HG03521 (cell line): ENCODE measurements at regions not wholly inside any gene's neighbourhood (a gene's known extent, or its start where the extent isn't known, plus 50 kb on each side); places are given as distances from the start of the nearest gene placed in this dataset.
"Not testable (repeated sequence)": the region's sequence is repeated elsewhere in the genome, so short reads cannot be mapped to it uniquely, and the experiment has no call there.

Source experiments
- ATAC-seq: cut with Tn5 transposase; IDR thresholded peaks from one replicate; pipeline ENCODE4 v1.9.1; 2021; ENCODE audit warnings: mild to moderate bottlenecking, moderate library complexity; ENCODE audit not compliant: unreplicated experiment

DNA sequence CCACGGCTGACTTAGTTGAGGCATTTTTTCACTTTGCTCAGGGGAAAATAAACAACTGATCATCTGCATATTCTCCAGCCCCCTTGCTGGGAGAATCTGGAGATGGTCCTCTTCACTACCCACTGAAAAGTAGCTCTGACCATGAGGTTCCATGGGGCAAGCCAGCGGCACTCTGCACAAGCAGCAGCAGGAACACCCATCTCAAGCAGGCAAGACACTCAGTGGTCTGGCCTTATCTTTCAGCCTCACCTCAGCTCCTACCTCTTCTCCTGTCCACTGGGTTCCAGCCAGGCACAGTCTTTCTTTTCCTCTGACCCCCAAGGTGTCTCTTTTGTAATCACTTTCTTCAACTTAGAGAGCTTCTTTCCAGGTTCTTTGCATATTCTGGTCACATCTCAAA lies 280.8 kb upstream of the GRIA1 start:
- no peak for ATAC-seq

DNA sequence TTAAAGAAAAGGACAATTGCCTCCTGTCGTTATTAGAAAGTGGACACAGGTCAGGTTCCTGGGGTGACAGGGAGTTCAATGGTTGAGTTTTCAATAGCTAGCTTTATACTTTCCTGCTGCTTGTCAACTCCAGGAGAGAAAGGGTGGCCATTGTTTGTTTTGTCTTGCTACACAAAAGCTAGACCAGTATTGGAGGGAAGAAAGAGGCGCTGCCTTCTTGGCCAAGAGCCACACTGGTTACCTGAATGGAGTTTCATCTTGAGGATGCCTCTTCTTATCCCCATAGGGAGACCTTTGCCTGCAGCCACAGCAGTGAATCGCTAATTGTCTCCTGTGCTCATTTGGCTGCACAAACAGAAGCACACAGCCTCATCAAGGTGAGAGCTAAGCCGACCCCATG lies 279.4 kb upstream of the GRIA1 start:
- no peak for ATAC-seq

DNA sequence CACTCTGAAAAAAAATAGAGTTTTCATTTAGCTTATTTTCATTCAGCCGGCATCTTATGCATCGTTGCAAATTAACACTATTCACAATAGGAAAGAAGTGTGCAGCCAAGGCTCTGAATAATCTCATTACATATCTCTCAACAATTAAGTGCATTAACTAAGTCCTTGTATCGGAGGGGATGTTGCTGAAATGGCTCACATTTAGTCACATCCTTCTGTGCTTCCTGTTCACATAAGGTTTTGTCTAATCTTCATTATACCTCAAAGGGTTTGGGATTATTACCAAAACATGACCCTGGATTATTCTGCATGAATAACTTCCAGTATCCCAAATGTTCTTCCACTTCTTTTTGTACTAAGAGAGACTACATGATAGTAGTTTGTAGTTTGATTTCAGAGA lies 278.0 kb upstream of the GRIA1 start:
- ATAC-seq, result no peak

DNA sequence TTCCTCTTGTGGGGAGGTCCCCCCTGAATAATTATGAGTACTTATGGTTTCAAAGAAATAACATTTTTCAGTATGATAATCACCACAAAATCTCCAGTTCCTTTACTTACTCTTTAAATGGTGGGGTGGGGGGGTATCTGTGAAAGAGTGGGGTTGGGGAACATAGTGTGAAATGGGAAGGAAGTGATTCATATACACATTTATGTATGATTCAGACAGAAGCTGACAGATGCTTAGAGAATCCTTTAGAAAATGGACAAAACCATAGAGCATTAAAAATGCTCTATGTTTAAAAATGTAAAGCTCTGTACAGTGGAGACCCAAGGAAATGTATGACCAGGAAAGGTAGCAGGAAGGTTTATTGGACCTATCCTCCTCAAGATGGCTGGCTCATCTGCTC lies 267.5 kb upstream of the GRIA1 start:
- no peak for ATAC-seq

DNA sequence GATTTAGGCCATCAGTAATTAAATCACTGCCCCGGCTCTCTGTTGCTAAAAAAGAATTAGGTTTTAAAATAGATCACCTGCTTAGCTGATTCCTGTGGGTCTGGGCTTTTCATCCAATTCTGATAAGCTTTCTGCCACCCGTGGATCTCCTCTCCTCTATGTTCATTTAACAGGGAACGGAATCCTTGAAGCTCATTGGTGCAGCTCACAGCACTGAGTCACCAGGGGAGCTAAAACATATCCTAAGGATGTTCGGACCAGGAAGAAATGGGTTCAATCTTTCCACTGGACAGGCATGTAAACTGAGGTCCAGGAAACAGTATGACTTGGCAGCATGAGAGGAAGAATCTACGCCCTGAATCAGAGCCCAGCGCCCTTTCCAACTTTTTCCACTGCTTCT lies 267.1 kb upstream of the GRIA1 start:
- ATAC-seq, result no peak

DNA sequence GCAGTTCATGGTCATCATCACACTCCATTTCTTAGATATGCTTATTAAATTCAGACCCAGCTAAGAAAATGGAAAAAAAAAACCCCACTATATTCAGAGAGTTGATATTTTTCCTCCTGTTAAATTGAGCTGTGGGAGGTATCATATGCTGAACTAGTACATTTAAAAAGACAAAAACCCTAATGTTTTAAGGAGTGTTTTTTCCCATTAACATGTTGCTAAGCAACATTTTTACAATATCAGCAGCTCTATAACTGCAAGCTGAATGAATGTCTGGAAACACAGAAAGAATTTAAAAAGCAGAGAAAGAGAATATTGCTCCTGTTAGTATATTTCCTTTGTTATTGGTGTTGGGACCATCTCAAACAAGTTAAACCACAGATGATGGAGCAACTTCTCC lies 265.8 kb upstream of the GRIA1 start:
- no peak for ATAC-seq

DNA sequence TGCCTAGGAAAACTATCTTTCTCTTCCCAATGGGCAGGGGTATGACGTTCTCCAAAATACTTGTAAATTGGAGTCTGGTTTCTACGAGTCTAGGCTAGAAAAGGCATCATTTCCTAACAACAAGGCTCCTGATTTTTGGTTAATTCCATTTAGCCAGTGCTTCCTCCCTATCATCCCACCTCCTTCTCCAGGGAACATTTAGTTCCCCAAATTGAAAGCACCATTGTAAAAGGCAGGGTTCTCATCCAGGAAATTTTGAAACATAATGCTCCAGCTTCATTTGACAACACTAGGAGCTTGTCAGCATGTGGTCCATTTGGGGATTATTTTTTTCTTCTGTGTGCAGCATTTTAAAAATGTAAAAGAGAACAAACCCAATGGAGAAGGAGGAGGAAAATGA lies 256.5 kb upstream of the GRIA1 start:
- ATAC-seq, result no peak

DNA sequence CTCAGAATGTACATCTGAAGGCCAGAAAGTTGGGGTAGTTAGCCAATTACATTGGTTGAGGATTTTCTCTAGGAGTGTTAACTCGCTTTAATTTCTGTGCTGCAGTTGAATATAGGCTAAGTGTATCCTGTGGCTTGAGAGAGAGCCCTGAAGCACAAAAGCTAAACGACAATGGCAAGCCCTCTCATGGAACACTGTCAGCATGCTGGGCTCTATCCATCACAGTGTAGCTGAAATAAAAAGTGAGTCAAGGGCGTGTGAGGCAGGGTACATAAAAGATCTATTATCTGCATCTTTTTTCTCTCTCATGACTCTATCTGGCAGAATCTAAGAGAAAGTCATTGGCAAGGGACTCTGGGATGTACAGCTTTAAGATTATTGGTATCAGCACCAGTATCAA lies 254.2 kb upstream of the GRIA1 start:
- ATAC-seq, result no peak

DNA sequence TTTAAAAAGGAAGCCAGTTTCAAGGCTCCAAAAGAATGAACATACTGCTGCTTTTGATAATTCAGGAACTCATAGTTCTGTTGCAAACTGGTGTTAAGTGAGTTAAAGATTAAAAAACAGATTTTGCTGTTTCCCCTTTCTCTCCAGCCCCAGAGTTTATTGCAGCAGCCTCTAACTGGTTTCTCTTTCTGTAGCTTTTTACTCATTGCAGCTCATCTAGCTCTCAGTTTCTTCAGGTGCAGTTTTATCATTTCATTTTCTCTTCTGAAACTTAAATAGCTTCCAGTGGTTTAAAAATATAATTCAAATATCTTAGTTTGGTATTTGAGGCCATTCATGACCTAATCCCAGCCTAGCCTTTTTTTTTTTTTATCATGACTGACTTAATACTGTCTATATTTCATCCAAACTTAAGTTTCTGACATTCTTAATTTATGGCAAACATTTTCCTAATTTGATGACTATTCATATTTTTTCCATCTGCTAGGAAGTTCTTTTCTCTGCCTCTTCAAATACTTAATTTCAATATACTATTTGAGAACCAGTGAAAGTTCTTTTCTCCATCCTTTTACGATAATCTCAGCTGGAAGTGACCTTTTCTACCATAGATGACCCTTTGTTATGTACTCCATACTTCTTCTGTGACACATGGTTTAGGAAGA lies 252.7 kb upstream of the GRIA1 start:
- ATAC-seq, result peak; percentile 93

DNA sequence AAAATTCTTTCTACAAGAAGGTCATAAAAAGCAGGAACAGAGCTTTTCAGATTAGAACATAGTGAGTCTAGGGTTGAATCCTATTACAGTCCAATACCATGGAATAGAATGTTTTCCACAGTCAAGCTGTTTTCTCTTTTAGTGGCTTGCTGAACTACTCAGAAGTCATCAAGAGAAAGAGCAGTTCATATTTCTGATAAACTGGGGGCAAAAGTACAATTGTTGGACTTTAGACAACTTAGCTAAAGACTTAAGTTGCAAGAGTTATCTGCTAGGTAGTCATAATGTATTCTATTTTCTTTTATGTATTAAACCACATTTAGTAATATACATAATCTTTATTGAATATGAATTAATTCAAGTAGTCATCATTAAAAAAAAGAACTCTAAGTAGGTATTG lies 233.1 kb upstream of the GRIA1 start:
- no peak for ATAC-seq

DNA sequence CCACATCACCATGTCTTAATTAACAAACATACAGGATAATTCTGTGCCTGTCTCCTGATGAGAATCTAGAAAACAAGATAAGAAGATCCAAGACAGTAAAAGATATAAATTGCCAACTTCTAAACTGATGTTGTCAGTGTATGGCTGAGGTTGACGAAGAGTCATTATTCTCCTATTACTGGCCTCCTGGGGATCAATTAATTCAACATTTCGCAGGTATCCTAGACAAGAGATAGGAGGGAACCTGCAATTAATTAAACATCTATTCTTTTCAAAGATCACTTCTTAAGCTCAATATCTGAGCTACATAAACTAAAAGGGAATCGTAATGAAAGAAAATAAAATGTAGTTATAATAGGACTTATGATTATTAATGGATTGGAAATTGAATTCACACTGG lies 232.0 kb upstream of the GRIA1 start:
- ATAC-seq, result no peak

DNA sequence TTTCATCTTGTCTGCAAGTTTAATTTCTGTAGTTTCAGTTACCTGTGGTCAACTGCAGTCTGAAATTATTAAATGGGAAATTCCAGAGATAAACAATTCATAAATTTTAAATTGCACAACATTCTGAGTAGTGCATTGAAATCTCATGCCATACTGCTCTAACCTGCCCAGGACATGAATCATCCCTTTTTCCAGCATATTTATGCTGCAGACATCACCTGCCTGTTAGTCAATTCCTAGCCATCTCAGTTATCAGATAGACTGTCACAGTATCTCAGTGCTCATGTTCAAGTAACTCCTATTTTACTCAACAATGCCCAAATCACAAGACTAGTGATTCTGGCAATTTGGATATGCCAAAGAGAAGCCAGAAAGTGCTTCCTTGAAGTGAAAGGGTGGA lies 223.0 kb upstream of the GRIA1 start:
- ATAC-seq, result no peak

DNA sequence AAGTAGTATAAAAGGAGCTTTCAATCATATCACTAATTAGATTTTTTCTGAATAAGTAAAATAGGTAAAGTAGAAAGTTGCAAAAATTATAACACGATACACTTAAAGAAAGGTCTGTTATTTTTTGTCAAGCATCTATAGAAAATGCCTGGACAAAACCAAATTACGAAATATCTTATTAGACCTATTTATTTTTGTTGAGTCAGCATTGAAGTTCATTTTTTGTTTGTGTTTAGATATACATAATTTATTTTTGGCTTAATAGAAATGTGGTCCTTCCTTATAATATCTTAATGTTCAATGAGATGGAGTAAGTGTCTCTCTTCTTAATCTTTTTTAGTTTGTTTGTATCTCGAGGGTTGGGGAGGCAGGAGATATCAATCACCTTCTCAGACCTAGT lies 214.8 kb upstream of the GRIA1 start:
- ATAC-seq, result no peak

DNA sequence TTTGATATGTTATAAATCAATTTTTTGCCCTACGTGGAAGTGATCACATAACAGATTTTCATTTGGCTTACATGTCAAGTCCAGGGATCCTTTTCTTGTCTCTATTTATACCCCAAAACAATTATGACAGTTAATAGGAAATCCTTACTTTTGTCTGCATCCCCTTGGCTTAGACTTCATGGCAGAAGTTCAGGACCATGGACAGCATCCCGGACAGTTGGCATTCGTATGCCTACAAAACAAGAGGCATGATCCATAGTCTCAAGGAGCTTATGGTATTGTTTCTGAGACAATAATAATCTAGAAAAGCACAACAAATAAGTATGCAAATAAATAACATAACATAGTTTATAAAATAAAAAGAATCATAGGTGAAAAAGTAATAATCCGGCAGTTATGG lies 214.3 kb upstream of the GRIA1 start:
- no peak for ATAC-seq

DNA sequence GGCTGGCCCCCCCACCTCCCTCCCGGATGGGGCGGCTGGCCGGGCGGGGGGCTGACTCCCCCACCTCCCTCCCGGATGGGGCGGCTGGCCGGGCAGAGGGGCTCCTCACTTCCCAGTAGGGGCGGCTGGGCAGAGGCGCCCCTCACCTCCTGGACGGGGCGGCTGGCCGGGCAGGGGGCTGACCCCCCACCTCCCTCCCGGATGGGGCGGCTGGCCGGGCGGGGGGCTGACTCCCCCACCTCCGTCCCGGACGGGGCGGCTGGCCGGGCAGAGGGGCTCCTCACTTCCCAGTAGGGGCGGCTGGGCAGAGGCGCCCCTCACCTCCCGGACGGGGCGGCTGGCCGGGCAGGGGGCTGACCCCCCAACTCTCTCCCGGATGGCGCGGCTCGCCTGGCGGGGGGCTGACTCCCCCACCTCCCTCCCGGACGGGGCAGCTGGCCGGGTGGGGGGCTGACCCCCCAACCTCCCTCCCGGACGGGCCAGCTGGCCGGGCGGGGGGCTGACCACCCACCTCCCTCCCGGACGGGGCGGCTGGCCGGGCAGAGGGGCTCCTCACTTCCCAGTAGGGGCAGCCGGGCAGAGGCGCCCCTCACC lies 194.1 kb upstream of the GRIA1 start:
- ATAC-seq, result not testable (repeated sequence)

DNA sequence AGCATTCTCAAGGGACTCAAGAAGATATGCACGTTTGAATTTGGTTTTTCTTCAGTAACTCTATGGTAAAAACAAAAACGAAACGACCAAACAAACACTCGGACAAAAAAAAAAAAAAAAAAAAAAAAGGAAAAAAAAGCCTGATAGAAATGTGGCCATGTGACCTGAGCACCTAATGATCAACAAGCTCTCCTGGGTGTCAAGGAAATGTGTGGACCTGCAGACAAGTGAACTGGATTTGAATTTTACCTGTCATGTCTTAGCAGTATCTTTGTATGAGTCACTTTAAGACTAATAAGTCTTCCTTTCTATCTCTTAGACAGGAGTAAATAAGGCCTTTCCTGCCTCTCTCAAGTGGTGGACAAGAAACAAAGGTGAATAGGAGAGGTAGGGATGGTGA lies 190.6 kb upstream of the GRIA1 start:
- ATAC-seq, result no peak

DNA sequence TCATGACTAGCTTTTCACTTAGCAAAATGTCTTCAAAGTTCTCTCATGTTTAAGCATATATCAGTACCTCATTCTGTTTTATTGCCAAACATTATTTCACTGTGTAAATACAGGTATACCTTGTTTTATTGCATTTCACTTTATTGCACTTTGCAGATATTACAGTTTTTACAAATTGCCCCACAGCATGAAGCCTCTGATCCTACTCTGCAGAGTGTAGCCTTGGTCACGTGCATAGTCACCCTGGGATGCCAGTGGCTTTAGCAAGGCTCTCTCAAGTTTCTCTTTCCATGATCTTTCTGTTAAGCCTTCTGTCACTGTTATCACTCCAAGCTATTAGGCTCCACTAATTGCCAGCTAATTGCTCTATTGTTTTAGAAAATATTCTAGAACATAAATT lies 182.2 kb upstream of the GRIA1 start:
- ATAC-seq, result no peak

DNA sequence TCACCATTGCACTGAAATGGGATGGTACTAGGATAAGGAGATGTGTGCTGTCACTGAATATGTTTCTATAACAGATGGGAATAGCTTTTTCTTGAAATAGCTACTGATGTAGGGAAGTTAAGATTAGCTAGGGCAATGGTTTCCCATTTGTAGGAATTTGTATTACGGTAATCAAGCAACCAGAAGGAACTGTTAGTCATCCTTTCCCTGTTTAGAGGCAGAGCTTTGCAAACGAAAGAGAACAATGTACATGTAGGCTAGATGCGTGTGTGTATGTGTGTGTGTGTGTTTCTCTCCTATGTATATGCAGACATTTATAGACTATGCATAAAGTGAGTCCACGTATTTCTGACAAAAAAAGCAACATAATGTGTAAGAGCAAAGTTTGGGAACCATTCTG lies 171.9 kb upstream of the GRIA1 start:
- ATAC-seq, result no peak

DNA sequence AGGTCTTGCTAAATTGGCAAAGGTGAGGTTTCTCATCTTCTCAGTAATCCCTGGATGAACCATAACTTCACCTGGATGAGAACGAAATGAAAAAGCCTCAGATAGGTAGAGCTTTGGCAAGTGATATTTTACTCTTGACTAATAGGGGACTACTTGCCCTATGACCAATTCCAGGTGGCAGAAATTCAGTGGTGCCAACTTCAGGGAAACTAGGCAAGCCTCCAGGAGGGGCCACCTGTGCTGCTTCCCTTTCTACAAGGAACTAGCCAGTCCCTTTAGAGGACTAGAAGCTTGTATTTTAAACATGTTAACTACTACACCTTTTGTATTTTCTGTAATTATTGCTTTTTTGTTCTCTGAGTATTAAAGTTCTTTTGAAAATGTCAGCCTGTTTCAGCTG lies 169.0 kb upstream of the GRIA1 start:
- ATAC-seq, result no peak

DNA sequence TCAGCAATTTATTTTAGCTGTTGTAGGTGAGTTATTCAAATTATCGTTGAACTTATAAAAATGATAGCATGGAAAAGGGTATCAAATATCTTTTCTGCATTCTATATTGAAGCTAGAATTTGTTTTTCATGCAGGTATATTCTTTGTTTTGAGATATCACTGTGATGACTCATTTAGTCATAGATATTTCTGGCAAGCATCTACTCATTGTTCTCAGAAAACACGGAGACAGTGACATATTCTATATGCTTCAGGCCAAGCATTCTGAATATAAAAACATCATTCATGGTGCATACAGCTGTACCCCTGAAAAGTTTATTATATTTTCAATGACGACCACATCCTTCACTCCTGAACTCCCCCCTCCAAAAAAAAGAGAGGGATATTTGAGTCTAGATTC lies 150.3 kb upstream of the GRIA1 start:
- no peak for ATAC-seq

DNA sequence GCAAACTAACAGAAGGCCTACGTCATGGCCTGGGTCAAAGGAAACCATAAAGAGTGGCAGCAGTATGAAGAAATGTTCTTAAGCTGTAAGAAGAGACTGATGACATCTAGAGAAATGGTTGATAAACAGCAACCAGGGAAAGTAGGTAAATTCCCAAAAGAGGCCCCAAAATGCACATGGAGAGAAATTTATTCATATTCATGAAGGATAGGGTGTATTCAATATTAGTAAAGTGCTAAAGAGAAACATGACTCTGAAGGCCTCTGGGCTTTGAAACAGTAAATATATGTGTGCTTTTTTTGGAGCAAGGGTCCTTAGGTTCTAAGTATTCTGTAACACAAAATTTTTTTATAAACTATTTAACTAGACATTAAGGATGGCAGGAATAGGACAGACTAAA lies 149.7 kb upstream of the GRIA1 start:
- no peak for ATAC-seq

DNA sequence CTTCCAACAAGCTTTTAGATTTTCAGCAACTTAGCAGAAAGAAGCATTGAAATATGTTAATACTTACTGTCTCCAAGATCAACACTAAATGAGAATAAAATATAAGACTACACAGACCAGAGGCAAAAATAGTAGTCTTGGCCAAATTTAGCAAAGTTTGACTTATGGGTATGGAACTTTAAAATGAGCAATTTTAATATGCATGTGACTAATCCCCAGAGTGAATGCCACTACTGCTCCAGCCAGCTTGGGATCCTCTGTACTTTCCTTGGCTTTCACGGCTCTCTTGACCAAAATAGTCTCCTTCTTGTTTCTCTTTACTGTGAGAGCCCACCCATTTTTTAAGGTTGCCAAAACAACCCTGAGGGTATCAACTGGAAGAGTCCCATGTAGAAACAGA lies 148.0 kb upstream of the GRIA1 start:
- no peak for ATAC-seq

DNA sequence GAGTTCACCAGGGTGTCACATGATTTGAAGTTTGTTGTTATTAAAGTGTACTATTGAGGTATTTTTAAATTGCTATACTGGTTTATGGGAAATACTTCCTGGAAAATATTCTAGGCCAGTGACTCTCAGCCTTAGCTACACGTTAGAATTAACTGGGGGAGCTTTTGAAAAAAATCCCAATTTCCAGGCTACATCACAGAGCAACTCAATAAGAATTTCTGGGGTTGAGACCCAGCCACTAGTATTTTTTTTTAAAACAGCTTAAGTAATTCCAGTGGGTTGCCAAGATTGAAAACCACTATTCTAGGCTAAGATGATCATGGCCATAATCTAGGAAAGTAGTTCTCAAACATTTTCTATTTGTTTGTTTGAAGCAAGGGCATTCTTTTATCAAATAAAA lies 142.9 kb upstream of the GRIA1 start:
- ATAC-seq, result no peak
